ENCODE measurements at regions not wholly inside any gene's neighbourhood (a gene's known extent, or its start where the extent isn't known, plus 50 kb on each side); places are given as distances from the start of the nearest gene placed in this dataset.

DNA sequence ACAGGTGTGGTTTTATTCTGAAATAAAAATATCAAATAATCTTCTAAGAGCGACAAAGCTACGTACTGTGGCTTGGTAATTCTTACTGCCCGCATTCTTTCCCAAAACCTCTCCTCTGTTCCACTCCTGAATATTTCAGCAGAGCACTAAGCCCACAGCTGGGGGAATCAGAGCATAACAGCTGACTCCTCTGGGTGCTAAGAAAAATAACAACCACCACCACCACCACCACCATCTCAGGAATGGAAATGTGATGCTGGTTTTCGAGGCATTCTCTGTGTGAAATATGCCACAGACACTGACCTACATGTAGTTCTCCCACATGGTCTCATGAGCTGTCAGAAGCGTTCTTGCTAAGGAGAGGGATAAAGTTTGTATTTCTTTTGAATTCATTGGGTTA is 183.7 kb downstream of the BMP4 start:
- no peak overlapping the region for H3K4me3 ChIP-seq
- intact Hi-C loops (cut with DNase I) = no loop called here
- WGBS (ENCODE audit: insufficient coverage, low coverage, low lambda C conversion rate, missing lambda C conversion rate) = 92% methylated on average over 5 of the region's 5 CpGs

DNA sequence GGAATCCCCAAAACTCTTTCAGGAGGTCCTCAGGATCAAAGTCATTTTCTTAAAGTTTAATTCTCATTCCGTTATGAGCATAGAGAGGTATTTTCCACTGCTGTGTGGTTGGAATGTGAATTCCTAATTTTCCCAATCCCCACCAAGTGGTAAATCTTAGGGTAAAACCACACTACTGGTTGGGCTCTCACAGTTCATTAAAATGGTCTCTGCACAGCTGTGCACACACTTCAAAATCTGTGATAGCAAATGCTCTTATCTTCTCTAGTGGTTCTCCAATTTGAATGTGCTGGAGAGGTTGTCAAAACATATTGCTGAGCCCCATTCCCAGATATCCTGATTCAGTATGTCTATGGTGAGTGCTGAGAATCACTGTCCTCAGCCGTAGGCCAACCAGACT is 189.1 kb downstream of the BMP4 start:
- Histone ChIP-seq H3K4me3 (no peak overlapping the region), H3K4me1 (no peaks in the 10 kb centered on the region), H3K36me3 (no peaks in the 10 kb centered on the region), H3K27me3 (no peaks in the 10 kb centered on the region), H3K9me3 (no peaks in the 10 kb centered on the region), H3K27ac (no peak overlapping the region)
- DNase-seq (no peak), ATAC-seq (no peak)
- TF ChIP-seq, protein P1, sequence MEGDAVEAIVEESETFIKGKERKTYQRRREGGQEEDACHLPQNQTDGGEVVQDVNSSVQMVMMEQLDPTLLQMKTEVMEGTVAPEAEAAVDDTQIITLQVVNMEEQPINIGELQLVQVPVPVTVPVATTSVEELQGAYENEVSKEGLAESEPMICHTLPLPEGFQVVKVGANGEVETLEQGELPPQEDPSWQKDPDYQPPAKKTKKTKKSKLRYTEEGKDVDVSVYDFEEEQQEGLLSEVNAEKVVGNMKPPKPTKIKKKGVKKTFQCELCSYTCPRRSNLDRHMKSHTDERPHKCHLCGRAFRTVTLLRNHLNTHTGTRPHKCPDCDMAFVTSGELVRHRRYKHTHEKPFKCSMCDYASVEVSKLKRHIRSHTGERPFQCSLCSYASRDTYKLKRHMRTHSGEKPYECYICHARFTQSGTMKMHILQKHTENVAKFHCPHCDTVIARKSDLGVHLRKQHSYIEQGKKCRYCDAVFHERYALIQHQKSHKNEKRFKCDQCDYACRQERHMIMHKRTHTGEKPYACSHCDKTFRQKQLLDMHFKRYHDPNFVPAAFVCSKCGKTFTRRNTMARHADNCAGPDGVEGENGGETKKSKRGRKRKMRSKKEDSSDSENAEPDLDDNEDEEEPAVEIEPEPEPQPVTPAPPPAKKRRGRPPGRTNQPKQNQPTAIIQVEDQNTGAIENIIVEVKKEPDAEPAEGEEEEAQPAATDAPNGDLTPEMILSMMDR (IDR thresholded peaks at IDR 0.05) = no peak
- no peak for TF ChIP-seq POLR2A (IDR thresholded peaks at IDR 0.05)
- 60% methylated on average over 2 of the region's 2 CpGs for WGBS (ENCODE audit: insufficient coverage, low coverage, low lambda C conversion rate, missing lambda C conversion rate)
- intact Hi-C loops (cut with DNase I) = no loop called here

More for the DNA sequence above, 183.7 kb downstream of the BMP4 start:
- no peaks in the 10 kb centered on the region for H3K9me3 ChIP-seq
- H3K27me3 ChIP-seq = no peaks in the 10 kb centered on the region
- no peak for TF ChIP-seq POLR2A (IDR thresholded peaks at IDR 0.05)
- TF ChIP-seq, protein P1 (IDR thresholded peaks at IDR 0.05) = no peak
- H3K4me1 ChIP-seq = no peaks in the 10 kb centered on the region
- DNase-seq (no peak), ATAC-seq (no peak)
- H3K27ac ChIP-seq = no peak overlapping the region
- no peaks in the 10 kb centered on the region for H3K36me3 ChIP-seq

DNA sequence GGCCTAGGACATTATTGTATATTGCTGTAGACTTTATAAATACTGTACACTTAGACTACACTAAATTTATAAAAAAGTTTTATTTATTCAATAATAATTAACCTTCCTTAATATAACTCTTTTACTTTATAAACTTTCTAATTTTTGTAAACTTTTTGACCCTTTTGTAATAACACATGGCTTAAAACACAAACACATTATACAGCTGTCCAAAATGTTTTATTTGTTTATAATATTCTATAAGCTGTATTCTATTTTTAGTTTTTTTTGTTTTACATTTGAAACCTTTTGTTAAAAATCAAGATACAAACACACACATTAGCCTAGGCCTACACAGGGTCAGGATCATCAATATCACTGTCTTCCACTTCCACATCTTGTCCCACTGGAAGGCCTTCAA is 190.0 kb downstream of the BMP4 start:
- Histone ChIP-seq H3K9me3 (no peaks in the 10 kb centered on the region), H3K4me3 (no peak overlapping the region), H3K27me3 (no peaks in the 10 kb centered on the region), H3K27ac (no peak overlapping the region), H3K4me1 (no peaks in the 10 kb centered on the region), H3K36me3 (no peaks in the 10 kb centered on the region)
- ATAC-seq (no peak), DNase-seq (no peak)
- TF ChIP-seq, protein P1 (IDR thresholded peaks at IDR 0.05) = no peak
- no peak for TF ChIP-seq POLR2A (IDR thresholded peaks at IDR 0.05)
- intact Hi-C loops (cut with DNase I) = no loop called here

DNA sequence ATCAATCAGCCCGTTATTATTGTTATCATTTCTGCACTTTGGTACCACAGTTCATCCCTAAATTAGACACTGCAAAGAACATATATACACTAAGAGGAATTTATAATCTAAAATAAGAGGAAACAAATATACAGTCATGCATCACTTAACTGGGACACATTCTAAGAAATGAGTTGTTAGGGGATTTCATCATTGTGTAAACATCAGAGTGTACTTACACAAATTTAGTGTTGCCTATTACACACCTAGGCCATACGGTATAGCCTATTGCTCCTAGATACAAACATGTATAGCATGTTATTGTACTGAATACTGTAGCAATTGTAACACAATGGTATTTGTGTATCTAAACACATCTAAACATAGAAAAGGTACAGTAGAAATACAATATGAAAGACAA is 190.5 kb downstream of the BMP4 start:
- Histone ChIP-seq H3K4me1 (no peaks in the 10 kb centered on the region), H3K27ac (no peak overlapping the region), H3K9me3 (no peaks in the 10 kb centered on the region), H3K4me3 (no peak overlapping the region), H3K36me3 (no peaks in the 10 kb centered on the region), H3K27me3 (no peaks in the 10 kb centered on the region)
- peak in 1 of 4 donors; percentile 69 for ATAC-seq
- no peak for DNase-seq
- intact Hi-C loops (cut with DNase I) = no loop called here
- 80% methylated on average over 2 of the region's 2 CpGs for WGBS (ENCODE audit: insufficient coverage, low coverage, low lambda C conversion rate, missing lambda C conversion rate)
- TF ChIP-seq POLR2A (IDR thresholded peaks at IDR 0.05) = no peak
- TF ChIP-seq, protein P1 (IDR thresholded peaks at IDR 0.05) = no peak

DNA sequence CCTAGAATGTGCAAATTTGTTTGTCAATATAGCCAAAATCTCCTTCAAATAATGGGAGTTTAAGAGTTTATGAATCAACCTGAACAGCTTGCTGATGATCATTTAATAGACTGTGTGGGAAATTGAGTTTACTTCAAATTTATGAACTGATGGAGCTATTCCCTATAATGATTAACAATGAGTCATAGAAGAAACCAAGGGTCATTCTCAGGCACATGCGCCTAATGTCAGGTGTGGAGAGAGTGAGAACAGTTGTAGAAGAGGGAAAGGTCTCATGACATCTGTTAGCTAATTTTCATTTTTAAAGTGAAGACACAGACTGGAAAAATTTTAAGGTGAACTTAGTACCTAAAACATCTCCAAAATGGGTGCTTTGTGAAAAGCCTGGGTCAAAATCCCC is 191.8 kb downstream of the BMP4 start:
- H3K36me3 ChIP-seq = no peaks in the 10 kb centered on the region
- H3K4me1 ChIP-seq = no peaks in the 10 kb centered on the region
- ATAC-seq (peak in 1 of 4 donors; percentile 98), DNase-seq (no peak)
- no peak overlapping the region for H3K27ac ChIP-seq
- H3K9me3 ChIP-seq = no peaks in the 10 kb centered on the region
- intact Hi-C loops (cut with DNase I) = no loop called here
- WGBS (ENCODE audit: insufficient coverage, low coverage, low lambda C conversion rate, missing lambda C conversion rate) = 53% methylated on average over 1 of the region's 1 CpG
- no peak for TF ChIP-seq POLR2A (IDR thresholded peaks at IDR 0.05)
- TF ChIP-seq, protein P1 (IDR thresholded peaks at IDR 0.05) = peak in 1 of 4 donors; percentile 6
- no peaks in the 10 kb centered on the region for H3K27me3 ChIP-seq
- H3K4me3 ChIP-seq = no peak overlapping the region
